ENCODE measurements at regions not wholly inside any gene's neighbourhood (a gene's known extent, or its start where the extent isn't known, plus 50 kb on each side); places are given as distances from the start of the nearest gene placed in this dataset.

DNA sequence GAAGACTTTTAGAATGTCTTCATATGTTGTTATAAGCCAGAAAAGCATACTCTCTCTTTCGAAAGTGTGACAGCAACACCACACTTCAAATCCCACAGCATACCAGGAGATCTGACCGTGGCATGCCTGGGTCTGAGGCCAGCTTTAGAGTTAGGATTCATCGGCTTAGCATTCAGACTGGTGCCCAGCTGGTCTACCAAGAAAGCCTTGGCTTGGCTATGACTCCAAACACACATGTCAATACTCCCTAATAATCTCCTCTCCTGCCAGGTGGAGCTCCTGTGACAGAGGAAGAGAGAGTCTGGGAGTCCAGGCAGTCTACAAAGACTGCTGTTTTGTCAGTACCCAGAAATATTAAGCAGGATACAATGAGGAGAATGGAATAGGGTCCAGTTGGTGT is 77.1 kb upstream of the MAN1A1 start:
- POLR2A ChIA-PET: no interaction called here
- TF ChIP-seq FEZF1 (tag by site-specific recombination; IDR thresholded peaks at IDR 0.05) (no peak), ZSCAN18 (tag by site-specific recombination; IDR thresholded peaks at IDR 0.05) (no peak), ZNF18 (tag by site-specific recombination; IDR thresholded peaks at IDR 0.05) (no peak), HOXC10 (CRISPR knock-in tag; IDR thresholded peaks at IDR 0.05) (no peak), KLF10 (tag by site-specific recombination; IDR thresholded peaks at IDR 0.05) (no peak), ZBTB7A (tag by site-specific recombination; IDR thresholded peaks at IDR 0.05; ENCODE audit: low read depth) (no peak), GFI1B (tag by site-specific recombination; IDR thresholded peaks at IDR 0.05) (no peak), ZNF596 (tag by site-specific recombination; IDR thresholded peaks at IDR 0.05) (no peak), ZFP69B (tag by site-specific recombination; IDR thresholded peaks at IDR 0.05) (no peak), OVOL3 (tag by site-specific recombination; IDR thresholded peaks at IDR 0.05) (no peak), ZNF133 (tag by site-specific recombination; IDR thresholded peaks at IDR 0.05) (no peak), IKZF3 (tag by site-specific recombination; IDR thresholded peaks at IDR 0.05) (no peak)
- TF ChIP-seq, protein P1, sequence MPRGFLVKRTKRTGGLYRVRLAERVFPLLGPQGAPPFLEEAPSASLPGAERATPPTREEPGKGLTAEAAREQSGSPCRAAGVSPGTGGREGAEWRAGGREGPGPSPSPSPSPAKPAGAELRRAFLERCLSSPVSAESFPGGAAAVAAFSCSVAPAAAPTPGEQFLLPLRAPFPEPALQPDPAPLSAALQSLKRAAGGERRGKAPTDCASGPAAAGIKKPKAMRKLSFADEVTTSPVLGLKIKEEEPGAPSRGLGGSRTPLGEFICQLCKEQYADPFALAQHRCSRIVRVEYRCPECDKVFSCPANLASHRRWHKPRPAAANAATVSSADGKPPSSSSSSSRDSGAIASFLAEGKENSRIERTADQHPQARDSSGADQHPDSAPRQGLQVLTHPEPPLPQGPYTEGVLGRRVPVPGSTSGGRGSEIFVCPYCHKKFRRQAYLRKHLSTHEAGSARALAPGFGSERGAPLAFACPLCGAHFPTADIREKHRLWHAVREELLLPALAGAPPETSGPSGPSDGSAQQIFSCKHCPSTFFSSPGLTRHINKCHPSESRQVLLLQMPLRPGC (tag by site-specific recombination; IDR thresholded peaks at IDR 0.05): no peak
- TF ChIP-seq, protein P2, sequence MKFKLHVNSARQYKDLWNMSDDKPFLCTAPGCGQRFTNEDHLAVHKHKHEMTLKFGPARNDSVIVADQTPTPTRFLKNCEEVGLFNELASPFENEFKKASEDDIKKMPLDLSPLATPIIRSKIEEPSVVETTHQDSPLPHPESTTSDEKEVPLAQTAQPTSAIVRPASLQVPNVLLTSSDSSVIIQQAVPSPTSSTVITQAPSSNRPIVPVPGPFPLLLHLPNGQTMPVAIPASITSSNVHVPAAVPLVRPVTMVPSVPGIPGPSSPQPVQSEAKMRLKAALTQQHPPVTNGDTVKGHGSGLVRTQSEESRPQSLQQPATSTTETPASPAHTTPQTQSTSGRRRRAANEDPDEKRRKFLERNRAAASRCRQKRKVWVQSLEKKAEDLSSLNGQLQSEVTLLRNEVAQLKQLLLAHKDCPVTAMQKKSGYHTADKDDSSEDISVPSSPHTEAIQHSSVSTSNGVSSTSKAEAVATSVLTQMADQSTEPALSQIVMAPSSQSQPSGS (tag by site-specific recombination; IDR thresholded peaks at IDR 0.05; ENCODE audit: low read depth): no peak
- TF ChIP-seq, protein P3, sequence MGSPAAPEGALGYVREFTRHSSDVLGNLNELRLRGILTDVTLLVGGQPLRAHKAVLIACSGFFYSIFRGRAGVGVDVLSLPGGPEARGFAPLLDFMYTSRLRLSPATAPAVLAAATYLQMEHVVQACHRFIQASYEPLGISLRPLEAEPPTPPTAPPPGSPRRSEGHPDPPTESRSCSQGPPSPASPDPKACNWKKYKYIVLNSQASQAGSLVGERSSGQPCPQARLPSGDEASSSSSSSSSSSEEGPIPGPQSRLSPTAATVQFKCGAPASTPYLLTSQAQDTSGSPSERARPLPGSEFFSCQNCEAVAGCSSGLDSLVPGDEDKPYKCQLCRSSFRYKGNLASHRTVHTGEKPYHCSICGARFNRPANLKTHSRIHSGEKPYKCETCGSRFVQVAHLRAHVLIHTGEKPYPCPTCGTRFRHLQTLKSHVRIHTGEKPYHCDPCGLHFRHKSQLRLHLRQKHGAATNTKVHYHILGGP (tag by site-specific recombination; IDR thresholded peaks at IDR 0.05): no peak
- H3K27ac ChIP-seq (ENCODE audit: extremely low read depth, low read depth, low read length): no peak overlapping the region
- H3K4me3 ChIP-seq (ENCODE audit: low read depth, low read length): no peak overlapping the region
- no peaks in the 10 kb centered on the region for H3K36me3 ChIP-seq (ENCODE audit: control insufficient read depth in 2 of 2, insufficient read depth in 1 of 2, low read length in 2 of 2)
- H3K4me1 ChIP-seq (ENCODE audit: control insufficient read depth, insufficient read depth, low read length): no peaks in the 10 kb centered on the region
- CTCF ChIA-PET: no interaction called here
- H3K9me3 ChIP-seq (ENCODE audit: control insufficient read depth, insufficient read depth, low read depth, low read length): no peaks in the 10 kb centered on the region

DNA sequence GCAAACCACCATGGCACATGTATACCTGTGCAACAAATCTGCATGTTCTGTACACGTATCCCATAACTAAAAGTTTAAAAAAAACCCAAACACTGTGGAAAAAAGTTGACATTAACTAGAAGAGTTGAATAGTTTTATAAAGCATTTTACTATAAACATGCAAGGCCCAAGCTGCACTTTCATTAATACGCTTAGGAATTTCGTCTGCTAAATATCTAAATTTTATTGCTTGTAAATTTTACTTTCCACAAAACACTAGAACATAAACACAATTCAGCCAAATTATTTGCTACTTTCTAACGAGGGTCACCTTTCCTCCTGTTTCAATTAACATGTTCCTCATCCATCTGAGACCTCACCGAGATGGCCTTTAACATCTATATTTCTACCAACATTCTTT is 74.4 kb upstream of the MAN1A1 start:
- POLR2A ChIA-PET: no interaction called here
- CTCF ChIA-PET: no interaction called here
- H3K36me3 ChIP-seq (ENCODE audit: control insufficient read depth in 2 of 2, insufficient read depth in 1 of 2, low read length in 2 of 2): no peaks in the 10 kb centered on the region
- no peaks in the 10 kb centered on the region for H3K9me3 ChIP-seq (ENCODE audit: control insufficient read depth, insufficient read depth, low read depth, low read length)
- no peak overlapping the region for H3K4me3 ChIP-seq (ENCODE audit: low read depth, low read length)
- no peaks in the 10 kb centered on the region for H3K4me1 ChIP-seq (ENCODE audit: control insufficient read depth, insufficient read depth, low read length)
- H3K27ac ChIP-seq (ENCODE audit: extremely low read depth, low read depth, low read length): no peak overlapping the region
- TF ChIP-seq ZNF626 (tag by site-specific recombination; IDR thresholded peaks at IDR 0.05): no peak
- TF ChIP-seq ZNF777 (tag by site-specific recombination; IDR thresholded peaks at IDR 0.05; ENCODE audit: borderline replicate concordance): no peak
- TF ChIP-seq ZNF621 (tag by site-specific recombination; IDR thresholded peaks at IDR 0.05): no peak
- TF ChIP-seq, protein P4, sequence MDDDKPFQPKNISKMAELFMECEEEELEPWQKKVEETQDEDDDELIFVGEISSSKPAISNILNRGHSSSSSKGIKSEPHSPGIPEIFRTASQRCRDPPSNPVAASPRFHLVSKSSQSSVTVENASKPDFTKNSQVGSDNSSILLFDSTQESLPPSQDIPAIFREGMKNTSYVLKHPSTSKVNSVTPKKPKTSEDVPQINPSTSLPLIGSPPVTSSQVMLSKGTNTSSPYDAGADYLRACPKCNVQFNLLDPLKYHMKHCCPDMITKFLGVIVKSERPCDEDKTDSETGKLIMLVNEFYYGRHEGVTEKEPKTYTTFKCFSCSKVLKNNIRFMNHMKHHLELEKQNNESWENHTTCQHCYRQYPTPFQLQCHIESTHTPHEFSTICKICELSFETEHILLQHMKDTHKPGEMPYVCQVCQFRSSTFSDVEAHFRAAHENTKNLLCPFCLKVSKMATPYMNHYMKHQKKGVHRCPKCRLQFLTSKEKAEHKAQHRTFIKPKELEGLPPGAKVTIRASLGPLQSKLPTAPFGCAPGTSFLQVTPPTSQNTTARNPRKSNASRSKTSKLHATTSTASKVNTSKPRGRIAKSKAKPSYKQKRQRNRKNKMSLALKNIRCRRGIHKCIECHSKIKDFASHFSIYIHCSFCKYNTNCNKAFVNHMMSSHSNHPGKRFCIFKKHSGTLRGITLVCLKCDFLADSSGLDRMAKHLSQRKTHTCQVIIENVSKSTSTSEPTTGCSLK (tag by site-specific recombination; IDR thresholded peaks at IDR 0.05): no peak
- no peak for TF ChIP-seq PRDM2 (tag by site-specific recombination; IDR thresholded peaks at IDR 0.05; ENCODE audit: borderline replicate concordance)

Data from HEK293 (cell line).